ENCODE measurements at regions not wholly inside any gene's neighbourhood (a gene's known extent, or its start where the extent isn't known, plus 50 kb on each side); places are given as distances from the start of the nearest gene placed in this dataset.

GRCh38 chr9:12231832-12232231, 461.4 kb upstream of the TYRP1 start:
- TF ChIP-seq CTCF (IDR thresholded peaks at IDR 0.05) (no peak), POLR2A (IDR thresholded peaks at IDR 0.05) (no peak)

All from heart left ventricle (tissue), 13 donors.